ENCODE measurements at regions not wholly inside any gene's neighbourhood (a gene's known extent, or its start where the extent isn't known, plus 50 kb on each side); places are given as distances from the start of the nearest gene placed in this dataset.
"Not testable (repeated sequence)": the region's sequence is repeated elsewhere in the genome, so short reads cannot be mapped to it uniquely, and the experiment has no call there.

- POLR2A ChIA-PET, result no interaction called here
- 53% methylated on average over 1 of the region's 1 CpG for WGBS (ENCODE audit: insufficient coverage)
- H3K9me3 Mint-ChIP-seq (ENCODE audit: insufficient read depth), result no peaks in the 10 kb centered on the region
Observed at GRCh38 chr9:21715408-21715807, 87.0 kb upstream of the MTAP start.

GRCh38 chr9:21720758-21721157, 81.7 kb upstream of the MTAP start:
- H3K27ac ChIP-seq (ENCODE audit: low read length in 2 of 2), result no peak overlapping the region
- Mint-ChIP-seq H3K4me3 (no peak overlapping the region), H3K4me1 (no peaks in the 10 kb centered on the region), H3K27ac (no peak overlapping the region), H3K27me3 (peaks cover 40% of the 10 kb centered on the region), H3K9me3 (ENCODE audit: insufficient read depth) (no peaks in the 10 kb centered on the region)
- CTCF ChIA-PET, result interaction anchor here (1.1 to 1.4 kb wide), 2 partner anchors 9 to 11 kb away, joined by 6 read pairs; no protein-coding TSS in a partner anchor
- no peak overlapping the region for H3K9ac ChIP-seq (ENCODE audit: low read length)
- no peak overlapping the region for H3K4me2 ChIP-seq (replicated peaks; ENCODE audit: low read depth, low read length, poor library complexity, severe bottlenecking)
- H3K4me3 ChIP-seq (ENCODE audit: control extremely low read depth in 1 of 5, extremely low read depth in 1 of 5, insufficient read depth in 1 of 5, low read depth in 2 of 5, low read length in 4 of 5), result no peak overlapping the region
- no peaks in the 10 kb centered on the region for H3K79me2 ChIP-seq (ENCODE audit: control insufficient read depth, insufficient read depth, low read length)
- no CpG with 5 or more reads among the region's 5 CpGs for WGBS (ENCODE audit: insufficient coverage)
- peaks cover 0 to 4% (median 3%) of the 10 kb centered on the region in 4 experiments for H3K27me3 ChIP-seq (replicated peaks in 1 of 4; ENCODE audit: control extremely low read depth in 1 of 4, control insufficient read depth in 3 of 4, insufficient read depth in 4 of 4, low read length in 3 of 4)
- POLR2A ChIA-PET, result no interaction called here
- no peaks in the 10 kb centered on the region for H4K20me1 ChIP-seq (ENCODE audit: control insufficient read depth, insufficient read depth, low read length, poor library complexity, severe bottlenecking)
- no peak for ATAC-seq (ENCODE audit: low read depth)
- no peak for DNase-seq
- H3K4me1 ChIP-seq (ENCODE audit: control insufficient read depth in 2 of 2, insufficient read depth in 2 of 2, low read length in 2 of 2), result no peaks in the 10 kb centered on the region
- no peak overlapping the region for H2AFZ ChIP-seq (ENCODE audit: insufficient read depth, low read depth, low read length, poor library complexity, severe bottlenecking)
- H3K9me3 ChIP-seq (ENCODE audit: control extremely low read depth in 1 of 3, control insufficient read depth in 2 of 3, insufficient read depth in 1 of 3, low read length in 2 of 3), result no peaks in the 10 kb centered on the region
- TF ChIP-seq CTCF (IDR thresholded peaks at IDR 0.05) (no peak), EZH2 (IDR thresholded peaks at IDR 0.05; ENCODE audit: borderline replicate concordance, insufficient read depth, low read depth, low read length, poor library complexity, severe bottlenecking) (no peak)
- no peaks in the 10 kb centered on the region for H3K36me3 ChIP-seq (replicated peaks in 1 of 2; ENCODE audit: control extremely low read depth in 1 of 2, control insufficient read depth in 1 of 2, extremely low read depth in 1 of 2, insufficient read depth in 2 of 2, low read length in 1 of 2)
- intact Hi-C loops (cut with micrococcal nuclease), result no loop called here

More at GRCh38 chr9:21715408-21715807, 87.0 kb upstream of the MTAP start:
- Histone ChIP-seq H3K27ac (ENCODE audit: low read length in 2 of 2) (no peak overlapping the region), H3K9ac (ENCODE audit: low read length) (no peak overlapping the region), H2AFZ (ENCODE audit: insufficient read depth, low read depth, low read length, poor library complexity, severe bottlenecking) (no peak overlapping the region), H3K36me3 (replicated peaks in 1 of 2; ENCODE audit: control extremely low read depth in 1 of 2, control insufficient read depth in 1 of 2, extremely low read depth in 1 of 2, insufficient read depth in 2 of 2, low read length in 1 of 2) (no peaks in the 10 kb centered on the region), H3K79me2 (ENCODE audit: control insufficient read depth, insufficient read depth, low read length) (no peaks in the 10 kb centered on the region), H4K20me1 (ENCODE audit: control insufficient read depth, insufficient read depth, low read length, poor library complexity, severe bottlenecking) (no peaks in the 10 kb centered on the region), H3K4me3 (ENCODE audit: control extremely low read depth in 1 of 5, extremely low read depth in 1 of 5, insufficient read depth in 1 of 5, low read depth in 2 of 5, low read length in 4 of 5) (no peak overlapping the region), H3K4me2 (replicated peaks; ENCODE audit: low read depth, low read length, poor library complexity, severe bottlenecking) (no peak overlapping the region), H3K4me1 (ENCODE audit: control insufficient read depth in 2 of 2, insufficient read depth in 2 of 2, low read length in 2 of 2) (no peaks in the 10 kb centered on the region), H3K27me3 (replicated peaks in 1 of 4; ENCODE audit: control extremely low read depth in 1 of 4, control insufficient read depth in 3 of 4, insufficient read depth in 4 of 4, low read length in 3 of 4) (peaks cover 0 to 3% (median 0%) of the 10 kb centered on the region in 4 experiments), H3K9me3 (ENCODE audit: control extremely low read depth in 1 of 3, control insufficient read depth in 2 of 3, insufficient read depth in 1 of 3, low read length in 2 of 3) (no peaks in the 10 kb centered on the region)
- TF ChIP-seq CTCF (IDR thresholded peaks at IDR 0.05) (no peak), EZH2 (IDR thresholded peaks at IDR 0.05; ENCODE audit: borderline replicate concordance, insufficient read depth, low read depth, low read length, poor library complexity, severe bottlenecking) (no peak)
- Mint-ChIP-seq H3K27me3 (peaks cover 30% of the 10 kb centered on the region), H3K4me3 (no peak overlapping the region), H3K27ac (no peak overlapping the region), H3K4me1 (no peaks in the 10 kb centered on the region)
- DNase-seq (no peak), ATAC-seq (ENCODE audit: low read depth) (no peak)
- intact Hi-C loops (cut with micrococcal nuclease), result no loop called here
- CTCF ChIA-PET, result interaction anchor here (1.0 to 1.1 kb wide), 2 partner anchors 9 to 63 kb away, joined by 3 read pairs; no protein-coding TSS in a partner anchor

GRCh38 chr9:21727411-21727810, 75.0 kb upstream of the MTAP start:
- 95% methylated on average over 6 of the region's 9 CpGs for WGBS (ENCODE audit: insufficient coverage)
- H3K27me3 Mint-ChIP-seq, result peaks cover 21% of the 10 kb centered on the region
- ATAC-seq (ENCODE audit: low read depth); DNase-seq; H3K27ac ChIP-seq (ENCODE audit: low read length in 2 of 2); POLR2A ChIA-PET; H3K79me2 ChIP-seq (ENCODE audit: control insufficient read depth, insufficient read depth, low read length); H3K27me3 ChIP-seq (replicated peaks in 1 of 4; ENCODE audit: control extremely low read depth in 1 of 4, control insufficient read depth in 3 of 4, insufficient read depth in 4 of 4, low read length in 3 of 4); H3K9ac ChIP-seq (ENCODE audit: low read length); H3K4me3 ChIP-seq (ENCODE audit: control extremely low read depth in 1 of 5, extremely low read depth in 1 of 5, insufficient read depth in 1 of 5, low read depth in 2 of 5, low read length in 4 of 5); H3K27ac Mint-ChIP-seq; intact Hi-C loops (cut with micrococcal nuclease); H3K9me3 Mint-ChIP-seq (ENCODE audit: insufficient read depth); H3K4me2 ChIP-seq (replicated peaks; ENCODE audit: low read depth, low read length, poor library complexity, severe bottlenecking); H4K20me1 ChIP-seq (ENCODE audit: control insufficient read depth, insufficient read depth, low read length, poor library complexity, severe bottlenecking); H3K4me3 Mint-ChIP-seq; H3K4me1 Mint-ChIP-seq; H3K9me3 ChIP-seq (ENCODE audit: control extremely low read depth in 1 of 3, control insufficient read depth in 2 of 3, insufficient read depth in 1 of 3, low read length in 2 of 3); H2AFZ ChIP-seq (ENCODE audit: insufficient read depth, low read depth, low read length, poor library complexity, severe bottlenecking); H3K36me3 ChIP-seq (replicated peaks in 1 of 2; ENCODE audit: control extremely low read depth in 1 of 2, control insufficient read depth in 1 of 2, extremely low read depth in 1 of 2, insufficient read depth in 2 of 2, low read length in 1 of 2); H3K4me1 ChIP-seq (ENCODE audit: control insufficient read depth in 2 of 2, insufficient read depth in 2 of 2, low read length in 2 of 2): not testable (repeated sequence)
- CTCF ChIA-PET, result interaction anchor here (0.5 kb wide), 1 partner anchor 21 kb away, joined by 3 read pairs; no protein-coding TSS in a partner anchor
